ENCODE measurements at regions not wholly inside any gene's neighbourhood (a gene's known extent, or its start where the extent isn't known, plus 50 kb on each side); places are given as distances from the start of the nearest gene placed in this dataset.

DNA sequence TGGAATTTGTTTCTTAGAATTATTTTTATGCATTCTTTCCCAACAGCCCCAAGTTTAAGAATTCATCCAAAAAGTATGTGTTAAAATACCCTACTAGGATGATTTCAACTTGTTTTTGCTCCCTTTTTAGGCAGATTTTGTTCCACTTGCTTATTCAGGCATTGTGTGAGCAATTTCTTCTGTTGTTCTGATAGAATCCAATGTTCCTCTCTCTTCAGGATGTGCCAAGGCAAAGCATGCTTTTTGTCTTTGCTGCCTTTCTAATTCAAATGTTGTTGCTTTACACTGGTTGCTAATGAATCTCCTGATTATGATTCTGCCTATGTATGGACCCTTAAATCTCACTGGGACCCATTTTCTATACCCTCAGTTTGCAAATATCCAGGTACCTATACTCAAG, 131.2 kb upstream of the ARHGAP42 start:
- no peaks in the 10 kb centered on the region for H3K36me3 ChIP-seq (replicated peaks)
- H3K4me3 ChIP-seq (ENCODE audit: low read depth, low read length) = no peak overlapping the region
- in situ Hi-C loops (cut with HindIII; ENCODE audit: low pct_ligation_motif_present, low sequenced_read_pairs) = no loop called here
- TF ChIP-seq, protein P1, sequence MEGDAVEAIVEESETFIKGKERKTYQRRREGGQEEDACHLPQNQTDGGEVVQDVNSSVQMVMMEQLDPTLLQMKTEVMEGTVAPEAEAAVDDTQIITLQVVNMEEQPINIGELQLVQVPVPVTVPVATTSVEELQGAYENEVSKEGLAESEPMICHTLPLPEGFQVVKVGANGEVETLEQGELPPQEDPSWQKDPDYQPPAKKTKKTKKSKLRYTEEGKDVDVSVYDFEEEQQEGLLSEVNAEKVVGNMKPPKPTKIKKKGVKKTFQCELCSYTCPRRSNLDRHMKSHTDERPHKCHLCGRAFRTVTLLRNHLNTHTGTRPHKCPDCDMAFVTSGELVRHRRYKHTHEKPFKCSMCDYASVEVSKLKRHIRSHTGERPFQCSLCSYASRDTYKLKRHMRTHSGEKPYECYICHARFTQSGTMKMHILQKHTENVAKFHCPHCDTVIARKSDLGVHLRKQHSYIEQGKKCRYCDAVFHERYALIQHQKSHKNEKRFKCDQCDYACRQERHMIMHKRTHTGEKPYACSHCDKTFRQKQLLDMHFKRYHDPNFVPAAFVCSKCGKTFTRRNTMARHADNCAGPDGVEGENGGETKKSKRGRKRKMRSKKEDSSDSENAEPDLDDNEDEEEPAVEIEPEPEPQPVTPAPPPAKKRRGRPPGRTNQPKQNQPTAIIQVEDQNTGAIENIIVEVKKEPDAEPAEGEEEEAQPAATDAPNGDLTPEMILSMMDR (IDR thresholded peaks at IDR 0.05; ENCODE audit: low read depth, low read length, missing control alignments) = no peak
- no peak for DNase-seq
- no peak overlapping the region for H3K27ac ChIP-seq
- no peaks in the 10 kb centered on the region for H3K27me3 ChIP-seq (replicated peaks)

DNA sequence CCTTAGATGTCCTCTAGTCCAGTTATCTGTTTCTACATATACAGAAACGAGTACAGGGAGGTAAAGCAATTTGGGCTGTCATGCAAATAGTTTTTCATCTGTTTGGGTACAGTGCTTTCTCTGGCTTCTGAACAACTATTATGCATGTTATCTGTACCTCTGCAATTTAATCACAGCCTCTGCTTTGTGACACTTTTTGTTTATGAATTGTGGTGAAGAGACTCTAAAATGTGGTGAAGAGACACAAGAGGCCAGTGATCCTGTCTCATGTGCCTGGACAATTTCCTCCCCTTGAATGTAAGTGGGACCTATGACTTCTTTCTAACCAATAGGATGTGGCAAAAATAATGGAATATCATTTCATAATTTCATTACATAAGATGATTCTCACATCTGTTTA, 130.3 kb upstream of the ARHGAP42 start:
- in situ Hi-C loops (cut with HindIII; ENCODE audit: low pct_ligation_motif_present, low sequenced_read_pairs) = no loop called here
- DNase-seq = no peak
- no peaks in the 10 kb centered on the region for H3K27me3 ChIP-seq (replicated peaks)
- no peak overlapping the region for H3K27ac ChIP-seq
- no peak overlapping the region for H3K4me3 ChIP-seq (ENCODE audit: low read depth, low read length)
- TF ChIP-seq, protein P1 (IDR thresholded peaks at IDR 0.05; ENCODE audit: low read depth, low read length, missing control alignments) = no peak
- no peaks in the 10 kb centered on the region for H3K36me3 ChIP-seq (replicated peaks)

- TF ChIP-seq, protein P1 (IDR thresholded peaks at IDR 0.05; ENCODE audit: low read depth, low read length, missing control alignments) = no peak
- Histone ChIP-seq H3K27me3 (replicated peaks) (no peaks in the 10 kb centered on the region), H3K36me3 (replicated peaks) (no peaks in the 10 kb centered on the region), H3K4me3 (ENCODE audit: low read depth, low read length) (no peak overlapping the region), H3K27ac (no peak overlapping the region)
- DNase-seq = peak; percentile 16
- in situ Hi-C loops (cut with HindIII; ENCODE audit: low pct_ligation_motif_present, low sequenced_read_pairs) = no loop called here
These were observed 129.1 kb upstream of the ARHGAP42 start for GRCh38 chr11:100557830-100558611.

DNA sequence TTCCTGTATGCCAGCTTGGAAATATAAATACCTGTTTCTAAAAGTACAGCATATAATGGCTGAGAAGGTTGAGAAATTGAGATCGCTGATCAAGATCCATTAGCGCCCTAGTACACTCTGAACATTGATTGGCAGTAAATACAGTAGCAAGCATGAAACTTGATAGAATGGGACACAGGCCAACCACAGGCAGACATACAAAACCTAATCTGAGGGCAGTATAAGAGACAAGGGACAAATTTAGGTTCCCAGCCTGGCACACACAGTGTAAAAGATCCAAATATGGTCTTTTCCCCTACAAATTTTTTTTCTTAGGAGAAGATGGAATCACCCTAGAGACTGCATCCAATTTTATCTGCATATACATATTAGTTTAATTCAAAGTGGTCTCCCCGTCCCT, 126.5 kb upstream of the ARHGAP42 start:
- Histone ChIP-seq H3K4me3 (ENCODE audit: low read depth, low read length) (no peak overlapping the region), H3K27me3 (replicated peaks) (no peaks in the 10 kb centered on the region), H3K36me3 (replicated peaks) (no peaks in the 10 kb centered on the region), H3K27ac (no peak overlapping the region)
- in situ Hi-C loops (cut with HindIII; ENCODE audit: low pct_ligation_motif_present, low sequenced_read_pairs) = no loop called here
- TF ChIP-seq, protein P1 (IDR thresholded peaks at IDR 0.05; ENCODE audit: low read depth, low read length, missing control alignments) = no peak
- no peak for DNase-seq

- H3K27ac ChIP-seq = no peak overlapping the region
- TF ChIP-seq, protein P1 (IDR thresholded peaks at IDR 0.05; ENCODE audit: low read depth, low read length, missing control alignments) = no peak
- H3K27me3 ChIP-seq (replicated peaks) = no peaks in the 10 kb centered on the region
- in situ Hi-C loops (cut with HindIII; ENCODE audit: low pct_ligation_motif_present, low sequenced_read_pairs) = no loop called here
- no peaks in the 10 kb centered on the region for H3K36me3 ChIP-seq (replicated peaks)
- no peak for DNase-seq
- no peak overlapping the region for H3K4me3 ChIP-seq (ENCODE audit: low read depth, low read length)
These were observed 125.8 kb upstream of the ARHGAP42 start for GRCh38 chr11:100561323-100561722.

GRCh38 chr11:100562128-100562527, 125.0 kb upstream of the ARHGAP42 start:
- no peak overlapping the region for H3K27ac ChIP-seq
- TF ChIP-seq, protein P1 (IDR thresholded peaks at IDR 0.05; ENCODE audit: low read depth, low read length, missing control alignments) = no peak

More at GRCh38 chr11:100562128-100562527, 125.0 kb upstream of the ARHGAP42 start:
- Histone ChIP-seq H3K4me3 (ENCODE audit: low read depth, low read length) (no peak overlapping the region), H3K36me3 (replicated peaks) (no peaks in the 10 kb centered on the region), H3K27me3 (replicated peaks) (no peaks in the 10 kb centered on the region)
- DNase-seq = peak; percentile 87
- in situ Hi-C loops (cut with HindIII; ENCODE audit: low pct_ligation_motif_present, low sequenced_read_pairs) = no loop called here
